ENCODE measurements at regions not wholly inside any gene's neighbourhood (a gene's known extent, or its start where the extent isn't known, plus 50 kb on each side); places are given as distances from the start of the nearest gene placed in this dataset.
"Not testable (repeated sequence)": the region's sequence is repeated elsewhere in the genome, so short reads cannot be mapped to it uniquely, and the experiment has no call there.

DNA sequence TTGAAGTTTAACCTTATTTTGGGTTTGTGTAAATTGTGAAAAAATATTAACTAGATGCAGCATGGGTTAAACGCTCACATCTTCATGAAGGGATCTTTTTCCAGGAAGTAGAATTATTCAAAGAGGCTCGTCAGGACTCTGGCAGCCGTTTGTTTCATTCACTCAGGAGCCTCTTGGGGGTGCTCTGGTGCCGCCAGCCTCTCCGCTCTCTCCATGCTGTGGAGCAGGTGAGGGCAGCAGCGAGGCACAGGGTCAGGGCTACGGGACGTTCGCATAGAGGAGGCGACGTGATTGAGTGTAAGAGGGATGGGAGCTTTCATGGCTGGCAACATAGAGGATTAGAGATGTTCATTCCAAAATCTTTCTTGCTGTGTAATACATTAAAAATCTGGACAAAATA is 110.8 kb downstream of the GOLGA6L22 start:
- CTCF ChIA-PET; H3K4me3 ChIP-seq (ENCODE audit: low read length); H3K4me3 Mint-ChIP-seq; intact Hi-C loops (cut with micrococcal nuclease); H3K27me3 Mint-ChIP-seq; POLR2A ChIA-PET; H3K27ac ChIP-seq (ENCODE audit: low read depth, low read length); H3K36me3 ChIP-seq (ENCODE audit: control insufficient read depth in 2 of 3, insufficient read depth in 3 of 3, low read length in 3 of 3); H3K4me1 ChIP-seq (ENCODE audit: control insufficient read depth in 2 of 2, insufficient read depth in 2 of 2, low read length in 2 of 2); H3K4me1 Mint-ChIP-seq; H3K9me3 ChIP-seq (ENCODE audit: control insufficient read depth in 2 of 3, low read length in 3 of 3); DNase-seq; H3K27me3 ChIP-seq (ENCODE audit: control insufficient read depth in 2 of 2, insufficient read depth in 2 of 2, low read length in 2 of 2); H3K27ac Mint-ChIP-seq; H3K9me3 Mint-ChIP-seq: not testable (repeated sequence)
- peak; percentile 47 for ATAC-seq
- peaks cover 0 to 11% (median 0%) of the 10 kb centered on the region in 5 donors for H3K36me3 Mint-ChIP-seq

DNA sequence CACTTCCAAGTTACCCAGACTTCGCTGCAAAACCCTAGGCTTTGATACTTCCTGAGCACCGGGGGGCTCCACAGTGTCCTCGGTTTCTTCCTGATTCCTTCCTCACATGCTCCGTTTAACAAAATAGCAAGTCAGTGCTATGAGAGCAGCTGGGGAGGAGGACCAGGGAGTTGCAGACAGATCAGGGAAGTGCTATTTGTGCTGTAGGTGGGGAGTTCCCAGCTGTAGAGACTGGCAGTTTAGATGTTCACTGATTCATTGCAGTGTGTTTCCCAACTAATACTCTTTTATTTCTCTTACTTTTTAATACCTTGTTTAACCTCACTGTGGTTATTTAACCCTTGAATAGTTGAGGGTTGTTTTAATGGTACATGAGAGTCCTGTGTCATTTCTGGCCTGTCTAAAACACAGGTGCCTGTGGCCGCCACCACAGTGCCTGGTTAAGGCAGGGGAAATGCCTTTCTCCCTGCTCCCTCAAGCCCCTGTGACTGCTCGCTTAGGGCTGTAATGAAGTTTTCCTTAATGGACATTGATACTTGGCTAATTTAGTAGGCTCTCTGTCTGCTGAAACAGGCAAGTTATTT is 113.5 kb downstream of the GOLGA6L22 start:
- H3K27ac ChIP-seq (ENCODE audit: low read depth, low read length); intact Hi-C loops (cut with micrococcal nuclease); H3K4me3 Mint-ChIP-seq; ATAC-seq; H3K4me1 Mint-ChIP-seq; H3K36me3 ChIP-seq (ENCODE audit: control insufficient read depth in 2 of 3, insufficient read depth in 3 of 3, low read length in 3 of 3); CTCF ChIA-PET; H3K27me3 Mint-ChIP-seq; H3K9me3 ChIP-seq (ENCODE audit: control insufficient read depth in 2 of 3, low read length in 3 of 3); H3K27me3 ChIP-seq (ENCODE audit: control insufficient read depth in 2 of 2, insufficient read depth in 2 of 2, low read length in 2 of 2); H3K27ac Mint-ChIP-seq; DNase-seq; H3K4me3 ChIP-seq (ENCODE audit: low read length); H3K9me3 Mint-ChIP-seq; POLR2A ChIA-PET; H3K4me1 ChIP-seq (ENCODE audit: control insufficient read depth in 2 of 2, insufficient read depth in 2 of 2, low read length in 2 of 2): not testable (repeated sequence)
- H3K36me3 Mint-ChIP-seq: peaks cover 0 to 11% (median 0%) of the 10 kb centered on the region in 5 donors

DNA sequence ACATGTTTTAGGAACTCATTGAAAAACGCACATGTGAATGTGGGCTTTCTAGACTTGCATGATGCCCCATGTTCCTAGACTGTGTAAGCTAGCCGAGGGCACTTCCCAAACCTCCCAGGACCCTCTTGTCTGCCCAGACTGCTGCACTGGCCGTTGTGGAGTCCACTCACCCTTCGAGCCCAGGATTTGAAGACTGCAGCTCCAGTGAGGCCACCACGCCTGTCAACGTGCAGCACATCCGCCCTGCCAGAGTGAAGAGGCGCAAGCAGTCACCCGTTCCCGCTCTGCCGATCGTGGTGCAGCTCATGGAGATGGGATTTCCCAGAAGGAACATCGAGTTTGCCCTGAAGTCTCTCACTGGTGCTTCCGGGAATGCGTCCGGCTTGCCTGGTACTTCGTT is 114.1 kb downstream of the GOLGA6L22 start:
- H3K4me1 Mint-ChIP-seq; CTCF ChIA-PET; POLR2A ChIA-PET; H3K36me3 ChIP-seq (ENCODE audit: control insufficient read depth in 2 of 3, insufficient read depth in 3 of 3, low read length in 3 of 3); H3K27ac ChIP-seq (ENCODE audit: low read depth, low read length); H3K27me3 ChIP-seq (ENCODE audit: control insufficient read depth in 2 of 2, insufficient read depth in 2 of 2, low read length in 2 of 2); H3K9me3 Mint-ChIP-seq; H3K27me3 Mint-ChIP-seq; H3K4me3 Mint-ChIP-seq; H3K27ac Mint-ChIP-seq; H3K4me1 ChIP-seq (ENCODE audit: control insufficient read depth in 2 of 2, insufficient read depth in 2 of 2, low read length in 2 of 2); DNase-seq; intact Hi-C loops (cut with micrococcal nuclease); ATAC-seq; H3K9me3 ChIP-seq (ENCODE audit: control insufficient read depth in 2 of 3, low read length in 3 of 3); H3K4me3 ChIP-seq (ENCODE audit: low read length): not testable (repeated sequence)
- peaks cover 0 to 11% (median 0%) of the 10 kb centered on the region in 5 donors for H3K36me3 Mint-ChIP-seq

GRCh38 chr15:22577828-22578227 is 119.1 kb downstream of the GOLGA6L22 start:
- H3K27ac Mint-ChIP-seq; H3K9me3 Mint-ChIP-seq; H3K9me3 ChIP-seq (ENCODE audit: control insufficient read depth in 2 of 3, low read length in 3 of 3); DNase-seq; CTCF ChIA-PET; H3K4me1 Mint-ChIP-seq; H3K36me3 Mint-ChIP-seq; H3K36me3 ChIP-seq (ENCODE audit: control insufficient read depth in 2 of 3, insufficient read depth in 3 of 3, low read length in 3 of 3); POLR2A ChIA-PET; H3K27ac ChIP-seq (ENCODE audit: low read depth, low read length); H3K4me3 Mint-ChIP-seq; H3K27me3 Mint-ChIP-seq; H3K27me3 ChIP-seq (ENCODE audit: control insufficient read depth in 2 of 2, insufficient read depth in 2 of 2, low read length in 2 of 2); H3K4me3 ChIP-seq (ENCODE audit: low read length); intact Hi-C loops (cut with micrococcal nuclease); H3K4me1 ChIP-seq (ENCODE audit: control insufficient read depth in 2 of 2, insufficient read depth in 2 of 2, low read length in 2 of 2); ATAC-seq: not testable (repeated sequence)

DNA sequence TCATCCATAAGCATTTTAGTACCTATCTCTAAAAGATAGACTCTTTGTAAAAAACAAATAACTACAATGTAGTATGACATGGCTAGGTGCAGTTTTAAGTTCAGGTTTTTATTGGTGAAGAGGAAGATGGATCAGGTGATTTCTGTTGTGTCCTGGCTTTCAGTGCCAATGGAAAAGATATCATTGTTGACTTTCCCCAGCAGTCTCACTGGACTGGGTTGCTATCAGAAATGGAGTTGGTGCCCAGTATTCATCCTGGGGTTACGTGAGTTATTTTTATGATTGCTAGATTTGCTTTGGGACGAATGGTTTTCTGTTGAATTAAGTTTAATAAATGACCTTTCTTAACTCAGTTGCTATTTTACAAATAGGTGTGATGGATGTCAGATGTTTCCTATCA is 120.5 kb downstream of the GOLGA6L22 start:
- POLR2A ChIA-PET; H3K27me3 ChIP-seq (ENCODE audit: control insufficient read depth in 2 of 2, insufficient read depth in 2 of 2, low read length in 2 of 2); H3K36me3 Mint-ChIP-seq; DNase-seq; H3K27me3 Mint-ChIP-seq; H3K4me1 ChIP-seq (ENCODE audit: control insufficient read depth in 2 of 2, insufficient read depth in 2 of 2, low read length in 2 of 2); ATAC-seq; H3K4me3 Mint-ChIP-seq; H3K27ac Mint-ChIP-seq; H3K9me3 ChIP-seq (ENCODE audit: control insufficient read depth in 2 of 3, low read length in 3 of 3); H3K27ac ChIP-seq (ENCODE audit: low read depth, low read length); H3K4me1 Mint-ChIP-seq; H3K36me3 ChIP-seq (ENCODE audit: control insufficient read depth in 2 of 3, insufficient read depth in 3 of 3, low read length in 3 of 3); H3K4me3 ChIP-seq (ENCODE audit: low read length); H3K9me3 Mint-ChIP-seq; intact Hi-C loops (cut with micrococcal nuclease); CTCF ChIA-PET: not testable (repeated sequence)

DNA sequence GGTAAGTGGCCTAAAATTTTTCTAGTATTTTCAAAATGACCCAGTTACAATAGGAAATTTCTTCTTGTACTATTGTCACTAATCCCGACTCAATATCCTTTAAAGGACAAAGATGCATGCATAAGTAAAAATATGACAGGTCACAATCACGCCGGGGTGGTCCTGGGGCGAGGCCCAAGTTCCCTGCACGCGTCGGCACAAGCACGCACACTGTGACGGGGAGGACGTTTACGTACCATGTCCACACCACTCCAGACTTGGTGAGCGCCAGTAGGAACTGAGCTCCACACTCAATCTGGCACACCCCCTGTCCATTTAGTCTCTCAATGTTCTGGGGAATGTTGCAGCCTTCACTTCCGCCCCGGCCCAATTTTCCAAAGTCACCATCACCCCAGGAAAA is 128.7 kb downstream of the GOLGA6L22 start:
- H3K9me3 Mint-ChIP-seq; POLR2A ChIA-PET; ATAC-seq; H3K4me3 Mint-ChIP-seq; H3K27ac ChIP-seq (ENCODE audit: low read depth, low read length); H3K4me1 Mint-ChIP-seq; H3K4me1 ChIP-seq (ENCODE audit: control insufficient read depth in 2 of 2, insufficient read depth in 2 of 2, low read length in 2 of 2); H3K27me3 ChIP-seq (ENCODE audit: control insufficient read depth in 2 of 2, insufficient read depth in 2 of 2, low read length in 2 of 2); H3K36me3 ChIP-seq (ENCODE audit: control insufficient read depth in 2 of 3, insufficient read depth in 3 of 3, low read length in 3 of 3); DNase-seq; H3K4me3 ChIP-seq (ENCODE audit: low read length); H3K27me3 Mint-ChIP-seq; H3K36me3 Mint-ChIP-seq; H3K9me3 ChIP-seq (ENCODE audit: control insufficient read depth in 2 of 3, low read length in 3 of 3); CTCF ChIA-PET; H3K27ac Mint-ChIP-seq; intact Hi-C loops (cut with micrococcal nuclease): not testable (repeated sequence)

- CTCF ChIA-PET; H3K4me1 ChIP-seq (ENCODE audit: control insufficient read depth in 2 of 2, insufficient read depth in 2 of 2, low read length in 2 of 2); H3K27me3 Mint-ChIP-seq; H3K27ac ChIP-seq (ENCODE audit: low read depth, low read length); H3K4me3 Mint-ChIP-seq; H3K9me3 Mint-ChIP-seq; H3K4me1 Mint-ChIP-seq; H3K36me3 ChIP-seq (ENCODE audit: control insufficient read depth in 2 of 3, insufficient read depth in 3 of 3, low read length in 3 of 3); intact Hi-C loops (cut with micrococcal nuclease); H3K27ac Mint-ChIP-seq; ATAC-seq; H3K36me3 Mint-ChIP-seq; H3K4me3 ChIP-seq (ENCODE audit: low read length); POLR2A ChIA-PET; H3K27me3 ChIP-seq (ENCODE audit: control insufficient read depth in 2 of 2, insufficient read depth in 2 of 2, low read length in 2 of 2); H3K9me3 ChIP-seq (ENCODE audit: control insufficient read depth in 2 of 3, low read length in 3 of 3); DNase-seq: not testable (repeated sequence)
Measured at GRCh38 chr15:22598552-22598951, 139.8 kb downstream of the GOLGA6L22 start.

Data from naive thymus-derived CD4-positive, alpha-beta T cell (primary cell).